HG02798 (cell line): ENCODE measurements at regions not wholly inside any gene's neighbourhood (a gene's known extent, or its start where the extent isn't known, plus 50 kb on each side); places are given as distances from the start of the nearest gene placed in this dataset.
"Not testable (repeated sequence)": the region's sequence is repeated elsewhere in the genome, so short reads cannot be mapped to it uniquely, and the experiment has no call there.

Experiments
- ATAC-seq: cut with Tn5 transposase; IDR thresholded peaks from one replicate; pipeline ENCODE4 v1.9.1; 2021; ENCODE audit warnings: mild to moderate bottlenecking; ENCODE audit not compliant: unreplicated experiment, poor library complexity

GRCh38 chr1:187680823-187681222 lies 852.1 kb downstream of the PLA2G4A start:
- no peak for ATAC-seq

GRCh38 chr1:187682112-187682511 lies 853.4 kb downstream of the PLA2G4A start:
- ATAC-seq, result no peak

GRCh38 chr1:187685333-187685732 lies 856.6 kb downstream of the PLA2G4A start:
- no peak for ATAC-seq

GRCh38 chr1:187689129-187689528 lies 860.4 kb downstream of the PLA2G4A start:
- ATAC-seq, result no peak

- ATAC-seq, result no peak
Measured at GRCh38 chr1:187691439-187691838, 862.7 kb downstream of the PLA2G4A start.

- ATAC-seq, result no peak
Measured at GRCh38 chr1:187692799-187693198, 864.0 kb downstream of the PLA2G4A start.

GRCh38 chr1:187696073-187696472 lies 867.3 kb downstream of the PLA2G4A start:
- ATAC-seq, result no peak

GRCh38 chr1:187703138-187704130 lies 874.7 kb downstream of the PLA2G4A start:
- not testable (repeated sequence) for ATAC-seq

GRCh38 chr1:187714470-187714869 lies 885.7 kb downstream of the PLA2G4A start:
- no peak for ATAC-seq

GRCh38 chr1:187715483-187715882 lies 886.7 kb downstream of the PLA2G4A start:
- ATAC-seq, result no peak

- no peak for ATAC-seq
Measured at GRCh38 chr1:187716160-187716559, 887.4 kb downstream of the PLA2G4A start.

GRCh38 chr1:187718527-187718926 lies 889.8 kb downstream of the PLA2G4A start:
- ATAC-seq, result no peak

GRCh38 chr1:187721216-187721615 lies 892.5 kb downstream of the PLA2G4A start:
- no peak for ATAC-seq

- ATAC-seq, result no peak
Measured at GRCh38 chr1:187725216-187725615, 896.5 kb downstream of the PLA2G4A start.

GRCh38 chr1:187733232-187733631 lies 904.5 kb downstream of the PLA2G4A start:
- no peak for ATAC-seq

- no peak for ATAC-seq
Measured at GRCh38 chr1:187734427-187734826, 905.7 kb downstream of the PLA2G4A start.

GRCh38 chr1:187744665-187745064 lies 915.9 kb downstream of the PLA2G4A start:
- peak; percentile 93 for ATAC-seq

GRCh38 chr1:187755536-187755935 lies 926.8 kb downstream of the PLA2G4A start:
- ATAC-seq, result no peak

GRCh38 chr1:187756684-187757083 lies 927.9 kb downstream of the PLA2G4A start:
- ATAC-seq, result not testable (repeated sequence)

GRCh38 chr1:187759825-187760333 lies 931.1 kb downstream of the PLA2G4A start:
- no peak for ATAC-seq

GRCh38 chr1:187762118-187762517 lies 933.4 kb downstream of the PLA2G4A start:
- ATAC-seq, result no peak

- no peak for ATAC-seq
Measured at GRCh38 chr1:187763465-187763864, 934.7 kb downstream of the PLA2G4A start.
